ENCODE measurements at regions not wholly inside any gene's neighbourhood (a gene's known extent, or its start where the extent isn't known, plus 50 kb on each side); places are given as distances from the start of the nearest gene placed in this dataset.

DNA sequence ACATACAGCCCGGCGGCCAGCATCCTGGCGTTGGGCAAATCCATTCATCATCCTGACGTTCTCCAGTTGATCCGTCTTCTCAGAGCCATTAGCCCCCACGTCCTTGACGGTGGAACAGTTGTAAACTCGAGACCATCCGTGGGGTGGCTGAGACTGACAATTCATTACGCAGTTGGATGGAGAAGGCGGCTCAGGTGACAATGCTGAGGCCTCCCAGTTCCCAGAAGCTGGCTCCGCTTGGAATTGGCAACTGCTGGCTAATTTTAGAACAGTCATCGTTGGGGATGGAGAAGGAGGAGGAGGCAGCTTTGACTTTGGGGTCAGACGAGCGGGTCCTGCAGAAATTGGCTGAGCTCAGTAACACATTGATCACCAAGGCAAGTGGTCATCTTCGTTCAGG is 186.5 kb downstream of the PHETA1 start:
- no peak for DNase-seq
- Histone ChIP-seq H3K27me3 (peaks cover 0 to 34% (median 0%) of the 10 kb centered on the region in 3 donors), H3K9me3 (no peaks in the 10 kb centered on the region), H3K27ac (no peak overlapping the region), H3K4me1 (peaks cover 0 to 29% (median 28%) of the 10 kb centered on the region in 4 donors), H3K4me3 (no peak overlapping the region), H3K36me3 (no peaks in the 10 kb centered on the region)
- TF ChIP-seq POLR2A (IDR thresholded peaks at IDR 0.05), result no peak
- TF ChIP-seq POLR2AphosphoS5 (IDR thresholded peaks at IDR 0.05), result no peak
- TF ChIP-seq EP300 (IDR thresholded peaks at IDR 0.05), result no peak
- TF ChIP-seq CTCF (IDR thresholded peaks at IDR 0.05), result no peak
- intact Hi-C loops (cut with DNase I), result no loop called here
- WGBS, 2 donors, result 73 to 75% methylated on average over 16 of the region's 16 CpGs

DNA sequence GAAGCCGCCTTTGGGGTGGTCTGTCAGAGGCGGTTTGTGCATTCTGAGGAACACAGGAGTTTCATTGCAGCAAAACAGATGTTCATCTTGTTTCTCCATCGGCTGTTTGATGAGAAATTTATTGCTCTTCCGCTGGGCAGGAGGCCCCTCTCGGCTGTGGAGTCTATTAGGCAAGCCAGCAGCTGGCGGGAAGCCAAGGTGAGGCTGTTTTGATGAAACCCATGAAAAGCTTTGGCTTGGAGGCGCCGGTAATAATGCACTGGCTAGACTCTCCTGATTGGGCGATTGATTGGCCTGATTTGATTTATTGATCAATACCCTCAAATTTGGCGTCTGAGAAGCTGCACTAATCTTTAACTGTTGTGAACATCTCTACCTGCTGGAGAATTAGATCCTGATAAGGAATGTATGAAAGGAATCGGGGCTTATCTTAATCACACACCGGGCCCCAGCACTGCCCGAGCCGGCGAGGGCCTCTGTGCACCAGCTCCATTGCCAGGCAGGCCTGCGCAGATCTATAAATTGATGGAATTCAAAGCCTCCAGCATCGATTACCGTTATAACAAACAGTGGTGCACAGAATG is 187.7 kb downstream of the PHETA1 start:
- Histone ChIP-seq H3K36me3 (no peaks in the 10 kb centered on the region), H3K27me3 (peaks cover 0 to 39% (median 0%) of the 10 kb centered on the region in 3 donors), H3K9me3 (no peaks in the 10 kb centered on the region), H3K4me1 (peaks cover 0 to 29% (median 28%) of the 10 kb centered on the region in 4 donors), H3K27ac (no peak overlapping the region), H3K4me3 (no peak overlapping the region)
- WGBS, 2 donors, result 14 to 20% methylated on average over 18 of the region's 18 CpGs
- no peak for TF ChIP-seq CTCF (IDR thresholded peaks at IDR 0.05)
- TF ChIP-seq POLR2AphosphoS5 (IDR thresholded peaks at IDR 0.05), result no peak
- no peak for TF ChIP-seq POLR2A (IDR thresholded peaks at IDR 0.05)
- TF ChIP-seq EP300 (IDR thresholded peaks at IDR 0.05), result no peak
- DNase-seq, result peak; percentile 86
- intact Hi-C loops (cut with DNase I), result no loop called here

GRCh38 chr12:111180426-111181142 is 188.3 kb downstream of the PHETA1 start:
- intact Hi-C loops (cut with DNase I), result no loop called here

DNA sequence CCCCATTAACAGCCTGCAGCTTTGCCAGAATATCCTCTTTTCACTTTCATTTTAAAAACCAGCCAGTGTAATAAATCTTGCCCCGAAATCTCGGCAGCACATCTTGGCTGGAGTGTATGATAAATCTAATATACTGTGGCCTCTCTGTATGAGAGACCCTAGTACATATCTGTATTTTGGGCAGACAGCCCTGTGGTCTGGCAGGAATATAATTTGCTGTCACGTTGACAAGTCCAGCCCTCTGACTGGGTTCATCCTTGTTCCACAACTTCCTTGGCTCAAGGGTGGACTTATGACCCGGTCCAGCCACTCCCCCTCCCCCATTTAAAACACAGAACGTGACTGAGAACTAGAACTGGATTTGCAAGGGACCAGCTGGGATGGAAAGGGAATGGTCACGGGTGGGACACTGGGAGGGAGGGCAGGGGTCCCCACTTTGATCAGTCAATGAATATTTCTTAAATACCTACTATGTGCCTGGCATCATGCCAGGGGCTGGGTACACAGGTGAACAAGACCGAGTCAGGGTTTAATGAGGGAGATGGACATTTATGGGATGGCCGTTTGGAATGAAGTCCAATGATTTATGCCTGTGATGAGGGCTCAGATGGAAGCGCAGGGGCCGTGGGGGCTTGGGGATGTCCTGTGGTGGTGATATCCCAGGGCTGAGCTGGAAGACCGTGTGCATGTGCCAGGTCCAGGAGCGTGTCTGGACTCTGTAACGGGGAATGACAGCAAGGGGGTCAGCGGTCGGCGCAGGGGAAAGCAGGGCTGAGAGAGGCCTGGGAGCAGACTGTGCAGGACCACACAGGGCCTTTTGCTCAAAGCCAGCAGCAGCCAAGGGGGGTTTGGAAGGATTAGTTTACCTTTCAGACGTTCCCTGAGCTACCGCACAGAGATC is 190.5 kb downstream of the PHETA1 start:
- Histone ChIP-seq H3K27me3 (peaks cover 0 to 42% (median 0%) of the 10 kb centered on the region in 3 donors), H3K36me3 (no peaks in the 10 kb centered on the region), H3K4me3 (no peak overlapping the region), H3K27ac (no peak overlapping the region), H3K4me1 (peaks cover 0 to 29% (median 28%) of the 10 kb centered on the region in 4 donors), H3K9me3 (no peaks in the 10 kb centered on the region)
- DNase-seq, result no peak
- 43 to 52% methylated on average over 18 of the region's 18 CpGs for WGBS, 2 donors
- no peak for TF ChIP-seq CTCF (IDR thresholded peaks at IDR 0.05)
- peak in 1 of 4 donors; percentile 20 for TF ChIP-seq POLR2AphosphoS5 (IDR thresholded peaks at IDR 0.05)
- intact Hi-C loops (cut with DNase I), result no loop called here

More at GRCh38 chr12:111180426-111181142, 188.3 kb downstream of the PHETA1 start:
- TF ChIP-seq CTCF (IDR thresholded peaks at IDR 0.05), result no peak
- TF ChIP-seq POLR2A (IDR thresholded peaks at IDR 0.05), result no peak
- no peak for TF ChIP-seq EP300 (IDR thresholded peaks at IDR 0.05)
- peaks cover 0 to 41% (median 0%) of the 10 kb centered on the region in 3 donors for H3K27me3 ChIP-seq
- no peaks in the 10 kb centered on the region for H3K36me3 ChIP-seq
- H3K27ac ChIP-seq, result no peak overlapping the region
- H3K4me3 ChIP-seq, result no peak overlapping the region
- DNase-seq, result no peak
- no peaks in the 10 kb centered on the region for H3K9me3 ChIP-seq
- WGBS, 2 donors, result 41 to 54% methylated on average over 19 of the region's 19 CpGs
- H3K4me1 ChIP-seq, result peaks cover 0 to 29% (median 28%) of the 10 kb centered on the region in 4 donors

Measured in sigmoid colon (tissue), 6 donors.